ENCODE measurements at regions not wholly inside any gene's neighbourhood (a gene's known extent, or its start where the extent isn't known, plus 50 kb on each side); places are given as distances from the start of the nearest gene placed in this dataset.

DNA sequence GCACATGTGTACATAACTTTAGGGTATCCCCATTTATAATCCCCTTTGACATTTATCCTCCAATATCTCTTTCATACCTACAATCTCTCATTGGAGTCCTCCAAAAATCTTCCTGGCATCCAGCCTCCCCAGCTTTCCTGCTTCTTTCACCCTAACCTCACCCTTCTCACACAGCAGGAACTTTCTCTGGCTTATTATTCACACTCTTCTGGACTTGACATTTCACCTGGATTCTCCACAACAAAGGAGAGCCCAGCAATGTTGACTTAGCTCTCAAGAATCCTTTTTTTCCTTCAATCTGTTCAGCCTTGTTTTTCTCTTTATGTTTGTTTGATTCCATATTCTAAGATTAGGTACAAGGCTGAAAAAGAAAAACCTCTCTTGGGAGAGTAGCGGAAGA lies 783.6 kb upstream of the ACVR2A start:
- Histone ChIP-seq H3K4me3 (no peak overlapping the region), H3K9me3 (no peaks in the 10 kb centered on the region), H3K27ac (no peak overlapping the region), H3K4me1 (no peaks in the 10 kb centered on the region), H3K27me3 (ENCODE audit: insufficient read depth in 3 of 3, low read length in 2 of 3) (no peaks in the 10 kb centered on the region), H3K36me3 (ENCODE audit: insufficient read depth in 1 of 2, low read depth in 1 of 2) (no peaks in the 10 kb centered on the region)
- DNase-seq (no peak), ATAC-seq (no peak)
- 92 to 97% (median 95%) methylated on average over 1 of the region's 1 CpG for WGBS, 3 donors
- TF ChIP-seq, protein P1, sequence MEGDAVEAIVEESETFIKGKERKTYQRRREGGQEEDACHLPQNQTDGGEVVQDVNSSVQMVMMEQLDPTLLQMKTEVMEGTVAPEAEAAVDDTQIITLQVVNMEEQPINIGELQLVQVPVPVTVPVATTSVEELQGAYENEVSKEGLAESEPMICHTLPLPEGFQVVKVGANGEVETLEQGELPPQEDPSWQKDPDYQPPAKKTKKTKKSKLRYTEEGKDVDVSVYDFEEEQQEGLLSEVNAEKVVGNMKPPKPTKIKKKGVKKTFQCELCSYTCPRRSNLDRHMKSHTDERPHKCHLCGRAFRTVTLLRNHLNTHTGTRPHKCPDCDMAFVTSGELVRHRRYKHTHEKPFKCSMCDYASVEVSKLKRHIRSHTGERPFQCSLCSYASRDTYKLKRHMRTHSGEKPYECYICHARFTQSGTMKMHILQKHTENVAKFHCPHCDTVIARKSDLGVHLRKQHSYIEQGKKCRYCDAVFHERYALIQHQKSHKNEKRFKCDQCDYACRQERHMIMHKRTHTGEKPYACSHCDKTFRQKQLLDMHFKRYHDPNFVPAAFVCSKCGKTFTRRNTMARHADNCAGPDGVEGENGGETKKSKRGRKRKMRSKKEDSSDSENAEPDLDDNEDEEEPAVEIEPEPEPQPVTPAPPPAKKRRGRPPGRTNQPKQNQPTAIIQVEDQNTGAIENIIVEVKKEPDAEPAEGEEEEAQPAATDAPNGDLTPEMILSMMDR (IDR thresholded peaks at IDR 0.05) = no peak
- intact Hi-C loops (cut with DNase I) = no loop called here

DNA sequence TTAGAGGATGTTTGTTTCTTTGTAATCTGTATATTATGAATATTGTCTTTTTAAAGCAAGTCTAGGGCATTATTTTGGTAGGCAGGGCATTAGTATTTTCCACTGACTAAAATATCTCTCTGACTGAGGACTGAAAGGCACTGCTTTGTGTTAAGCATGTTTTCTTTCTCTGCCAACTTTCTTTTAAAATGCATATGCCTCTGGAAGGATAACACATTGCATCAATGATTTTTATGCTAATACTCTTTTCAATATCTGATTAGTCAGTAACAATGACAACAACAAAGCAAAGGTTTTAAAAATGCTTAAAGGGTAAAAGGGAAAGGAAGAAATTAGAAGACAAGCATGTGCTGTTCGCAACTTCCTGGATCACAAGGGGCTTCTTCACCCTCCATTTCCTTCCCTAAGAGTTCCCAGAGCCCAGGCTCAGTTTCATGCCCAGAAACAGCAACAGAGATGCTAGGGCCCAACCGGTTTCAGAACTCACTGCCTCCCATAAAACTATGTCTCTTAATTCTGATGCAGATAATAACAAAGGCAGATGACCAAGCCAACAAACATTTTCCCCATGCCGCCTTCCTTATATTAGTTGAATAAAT lies 786.8 kb upstream of the ACVR2A start:
- H3K27me3 ChIP-seq (ENCODE audit: insufficient read depth in 3 of 3, low read length in 2 of 3) = no peaks in the 10 kb centered on the region
- no peaks in the 10 kb centered on the region for H3K36me3 ChIP-seq (ENCODE audit: insufficient read depth in 1 of 2, low read depth in 1 of 2)
- intact Hi-C loops (cut with DNase I) = no loop called here
- DNase-seq = no peak
- TF ChIP-seq, protein P1 (IDR thresholded peaks at IDR 0.05) = no peak
- WGBS, 3 donors = 80 to 94% (median 83%) methylated on average over 3 of the region's 3 CpGs
- no peaks in the 10 kb centered on the region for H3K9me3 ChIP-seq
- no peak overlapping the region for H3K4me3 ChIP-seq
- no peaks in the 10 kb centered on the region for H3K4me1 ChIP-seq
- no peak for ATAC-seq
- H3K27ac ChIP-seq = no peak overlapping the region

DNA sequence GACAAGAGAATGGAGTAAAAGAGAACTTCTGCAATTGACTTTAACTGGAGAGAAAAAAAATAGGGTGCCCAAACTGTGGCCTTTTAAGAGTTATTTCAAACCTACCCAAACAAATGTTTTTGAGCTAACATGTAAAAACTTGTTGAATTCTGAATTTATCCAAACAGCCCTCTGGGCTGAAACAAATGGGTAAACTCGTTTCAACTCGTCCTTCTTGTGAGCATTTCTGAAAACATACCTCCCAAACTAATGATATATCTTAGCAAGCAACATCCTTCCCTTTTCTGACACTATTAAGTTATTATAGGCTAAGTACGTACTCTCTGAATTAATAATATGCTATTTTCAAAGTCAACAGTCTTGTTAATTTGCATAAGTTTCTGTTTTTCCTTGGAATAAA lies 793.0 kb upstream of the ACVR2A start:
- Histone ChIP-seq H3K9me3 (no peaks in the 10 kb centered on the region), H3K27ac (no peak overlapping the region), H3K36me3 (ENCODE audit: insufficient read depth in 1 of 2, low read depth in 1 of 2) (no peaks in the 10 kb centered on the region), H3K4me1 (no peaks in the 10 kb centered on the region), H3K27me3 (ENCODE audit: insufficient read depth in 3 of 3, low read length in 2 of 3) (no peaks in the 10 kb centered on the region), H3K4me3 (no peak overlapping the region)
- ATAC-seq (no peak), DNase-seq (no peak)
- WGBS, 3 donors = 82 to 93% (median 89%) methylated on average over 3 of the region's 3 CpGs
- intact Hi-C loops (cut with DNase I) = no loop called here
- TF ChIP-seq, protein P1 (IDR thresholded peaks at IDR 0.05) = no peak

DNA sequence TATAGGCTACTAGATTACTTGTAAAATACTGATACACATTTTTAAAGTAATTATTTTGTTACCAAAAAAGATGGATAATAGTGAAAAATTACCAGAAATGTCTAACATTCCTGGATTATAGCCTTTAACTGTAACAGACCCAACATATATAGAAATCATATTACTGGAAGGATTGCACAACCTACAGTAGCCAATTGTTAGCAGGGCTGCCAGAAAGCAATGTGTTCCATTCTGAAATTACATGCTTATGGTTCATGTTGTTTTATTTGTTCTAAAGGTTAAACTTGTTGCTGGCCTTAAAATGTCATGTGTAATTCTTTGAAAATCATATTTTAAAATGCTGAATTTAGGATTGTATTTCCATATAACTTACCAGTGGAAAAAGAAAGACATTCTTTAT lies 793.6 kb upstream of the ACVR2A start:
- DNase-seq (no peak), ATAC-seq (no peak)
- intact Hi-C loops (cut with DNase I) = no loop called here
- no peak overlapping the region for H3K27ac ChIP-seq
- H3K4me1 ChIP-seq = no peaks in the 10 kb centered on the region
- H3K4me3 ChIP-seq = no peak overlapping the region
- TF ChIP-seq, protein P1 (IDR thresholded peaks at IDR 0.05) = no peak
- no peaks in the 10 kb centered on the region for H3K36me3 ChIP-seq (ENCODE audit: insufficient read depth in 1 of 2, low read depth in 1 of 2)
- no peaks in the 10 kb centered on the region for H3K27me3 ChIP-seq (ENCODE audit: insufficient read depth in 3 of 3, low read length in 2 of 3)
- no peaks in the 10 kb centered on the region for H3K9me3 ChIP-seq

DNA sequence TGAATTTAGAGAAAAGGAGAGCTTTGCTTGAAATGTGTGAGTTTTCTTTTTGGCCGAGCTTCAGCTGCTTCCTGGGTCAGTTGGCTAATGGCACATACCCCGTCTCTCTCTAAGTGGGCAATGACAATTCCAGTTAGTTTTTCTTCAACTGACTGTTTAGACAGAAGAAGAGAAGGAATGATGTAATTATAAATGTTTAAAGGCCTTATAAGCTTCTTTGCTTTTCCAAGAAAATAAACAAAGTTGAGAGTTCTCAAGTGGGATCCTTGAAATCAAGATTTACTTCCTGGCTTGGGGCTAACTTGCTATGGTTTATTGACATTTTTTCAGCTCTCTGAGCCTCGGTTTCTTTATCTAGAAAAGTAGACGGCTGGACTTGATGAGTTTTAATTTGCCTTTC lies 794.9 kb upstream of the ACVR2A start:
- ATAC-seq = no peak
- Histone ChIP-seq H3K36me3 (ENCODE audit: insufficient read depth in 1 of 2, low read depth in 1 of 2) (no peaks in the 10 kb centered on the region), H3K27ac (no peak overlapping the region), H3K9me3 (no peaks in the 10 kb centered on the region), H3K27me3 (ENCODE audit: insufficient read depth in 3 of 3, low read length in 2 of 3) (no peaks in the 10 kb centered on the region), H3K4me3 (no peak overlapping the region), H3K4me1 (no peaks in the 10 kb centered on the region)
- no peak for DNase-seq
- TF ChIP-seq, protein P1 (IDR thresholded peaks at IDR 0.05) = no peak
- WGBS, 3 donors = 61 to 64% (median 62%) methylated on average over 4 of the region's 4 CpGs
- intact Hi-C loops (cut with DNase I) = loop anchor here in 1 of 2 donors (10.0 kb wide), 1 partner anchor 285 kb away; no protein-coding TSS in a partner anchor

Data from psoas muscle (tissue), 7 donors.